Activated B cell treated with CpG ODN at 0.5 μM for 24 hours (primary cell): ENCODE measurements at regions not wholly inside any gene's neighbourhood (a gene's known extent, or its start where the extent isn't known, plus 50 kb on each side); places are given as distances from the start of the nearest gene placed in this dataset.

Experiments used
- ATAC-seq: fragments of 200-7000 bp; cut with Tn5 transposase; one replicate; pipeline ENCODE4 v1.10.0; 2021; ENCODE audit warnings: low read depth, mild to moderate bottlenecking, moderate library complexity
- CTCF ChIA-PET: fragments of 350-600 bp; sonication (Branson Sonifier 250); formaldehyde crosslinking; loops from one replicate; lab custom pipeline; 2021; ENCODE audit warnings: antibody characterized with exemption; lab: Charles Lee
- POLR2A ChIA-PET: fragments of 350-600 bp; sonication (Branson Sonifier 250); formaldehyde crosslinking; loops from one replicate; lab custom pipeline; 2021; ENCODE audit warnings: antibody characterized with exemption; lab: Charles Lee
- DNase-seq: peaks from one replicate; pipeline ENCODE4 v3.0.0; 2022
- H3K27ac Mint-ChIP-seq: one replicate; pipeline ENCODE4 v1.8.0; 2020; ENCODE audit warnings: mixed read lengths
- H3K27me3 Mint-ChIP-seq: one replicate; pipeline ENCODE4 v1.8.0; 2021; ENCODE audit warnings: mixed read lengths
- H3K36me3 Mint-ChIP-seq: one replicate; pipeline ENCODE4 v1.8.0; 2021; ENCODE audit warnings: low read depth, mixed read lengths
- H3K4me1 Mint-ChIP-seq: one replicate; pipeline ENCODE4 v1.8.0; 2021; ENCODE audit warnings: mixed read lengths
- H3K4me3 Mint-ChIP-seq: one replicate; pipeline ENCODE4 v1.8.0; 2020; ENCODE audit warnings: mild to moderate bottlenecking, mixed read lengths
- H3K9me3 Mint-ChIP-seq: one replicate; pipeline ENCODE4 v1.8.0; 2020; ENCODE audit warnings: mixed read lengths
- intact Hi-C: fragments of 100-400 bp; cut with micrococcal nuclease; formaldehyde crosslinking; loops from one replicate; pipeline ENCODE4 v1.15.1; 2024
- TF ChIP-seq, protein P1 (sequence below): fragments of 200-600 bp; IDR thresholded peaks from one replicate; pipeline ENCODE4 v1.8.0; 2022; ENCODE audit warnings: antibody characterized with exemption, mild to moderate bottlenecking

DNA sequence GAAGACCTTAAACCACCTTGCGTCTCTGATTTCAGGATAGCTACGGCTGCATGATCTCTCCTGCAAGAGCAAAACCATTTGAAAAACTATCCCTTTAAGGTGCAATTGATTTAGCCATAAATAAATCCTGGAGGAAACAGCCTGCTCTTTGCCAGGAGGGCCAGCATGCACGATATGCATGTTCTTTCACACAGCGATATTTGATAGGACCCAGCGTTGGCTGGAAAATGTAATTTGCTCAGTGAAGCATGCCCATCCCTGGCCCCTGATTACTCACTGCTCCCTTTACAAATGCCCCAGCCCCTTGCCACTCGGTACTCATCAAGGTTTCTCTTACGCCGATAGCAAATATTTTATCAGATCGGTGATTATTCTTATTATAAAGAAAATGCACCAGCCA is 315.4 kb downstream of the CDH2 start:
- H3K4me3 Mint-ChIP-seq = no peak overlapping the region
- TF ChIP-seq, protein P1, sequence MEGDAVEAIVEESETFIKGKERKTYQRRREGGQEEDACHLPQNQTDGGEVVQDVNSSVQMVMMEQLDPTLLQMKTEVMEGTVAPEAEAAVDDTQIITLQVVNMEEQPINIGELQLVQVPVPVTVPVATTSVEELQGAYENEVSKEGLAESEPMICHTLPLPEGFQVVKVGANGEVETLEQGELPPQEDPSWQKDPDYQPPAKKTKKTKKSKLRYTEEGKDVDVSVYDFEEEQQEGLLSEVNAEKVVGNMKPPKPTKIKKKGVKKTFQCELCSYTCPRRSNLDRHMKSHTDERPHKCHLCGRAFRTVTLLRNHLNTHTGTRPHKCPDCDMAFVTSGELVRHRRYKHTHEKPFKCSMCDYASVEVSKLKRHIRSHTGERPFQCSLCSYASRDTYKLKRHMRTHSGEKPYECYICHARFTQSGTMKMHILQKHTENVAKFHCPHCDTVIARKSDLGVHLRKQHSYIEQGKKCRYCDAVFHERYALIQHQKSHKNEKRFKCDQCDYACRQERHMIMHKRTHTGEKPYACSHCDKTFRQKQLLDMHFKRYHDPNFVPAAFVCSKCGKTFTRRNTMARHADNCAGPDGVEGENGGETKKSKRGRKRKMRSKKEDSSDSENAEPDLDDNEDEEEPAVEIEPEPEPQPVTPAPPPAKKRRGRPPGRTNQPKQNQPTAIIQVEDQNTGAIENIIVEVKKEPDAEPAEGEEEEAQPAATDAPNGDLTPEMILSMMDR = no peak
- no peaks in the 10 kb centered on the region for H3K4me1 Mint-ChIP-seq
- intact Hi-C loops = no loop called here
- no peaks in the 10 kb centered on the region for H3K36me3 Mint-ChIP-seq
- peaks cover 3% of the 10 kb centered on the region for H3K9me3 Mint-ChIP-seq
- CTCF ChIA-PET = no interaction called here
- no peak for DNase-seq
- no peak overlapping the region for H3K27ac Mint-ChIP-seq
- H3K27me3 Mint-ChIP-seq = no peaks in the 10 kb centered on the region
- POLR2A ChIA-PET = no interaction called here
- no peak for ATAC-seq

GRCh38 chr18:27860701-27861107 is 316.2 kb downstream of the CDH2 start:
- ChIA-PET CTCF (no interaction called here), POLR2A (no interaction called here)
- DNase-seq = no peak
- TF ChIP-seq, protein P1 = no peak
- Mint-ChIP-seq H3K4me1 (no peaks in the 10 kb centered on the region), H3K27ac (no peak overlapping the region), H3K27me3 (no peaks in the 10 kb centered on the region), H3K36me3 (no peaks in the 10 kb centered on the region), H3K9me3 (peaks cover 2% of the 10 kb centered on the region), H3K4me3 (no peak overlapping the region)
- ATAC-seq = no peak
- intact Hi-C loops = no loop called here

- DNase-seq (no peak), ATAC-seq (no peak)
- ChIA-PET POLR2A (no interaction called here), CTCF (no interaction called here)
- TF ChIP-seq, protein P1 = no peak
- H3K4me1 Mint-ChIP-seq = no peaks in the 10 kb centered on the region
- H3K9me3 Mint-ChIP-seq = no peaks in the 10 kb centered on the region
- no peaks in the 10 kb centered on the region for H3K36me3 Mint-ChIP-seq
- intact Hi-C loops = no loop called here
- no peak overlapping the region for H3K4me3 Mint-ChIP-seq
- no peak overlapping the region for H3K27ac Mint-ChIP-seq
- H3K27me3 Mint-ChIP-seq = no peaks in the 10 kb centered on the region
These were observed 316.9 kb downstream of the CDH2 start for GRCh38 chr18:27860011-27860410.

- DNase-seq (no peak), ATAC-seq (no peak)
- Mint-ChIP-seq H3K36me3 (no peaks in the 10 kb centered on the region), H3K4me3 (no peak overlapping the region), H3K9me3 (peaks cover 4% of the 10 kb centered on the region), H3K27me3 (no peaks in the 10 kb centered on the region), H3K27ac (no peak overlapping the region), H3K4me1 (no peaks in the 10 kb centered on the region)
- CTCF ChIA-PET = no interaction called here
- TF ChIP-seq, protein P1 = no peak
- intact Hi-C loops = no loop called here
- POLR2A ChIA-PET = no interaction called here
These were observed 320.1 kb downstream of the CDH2 start for GRCh38 chr18:27856820-27857219.

DNA sequence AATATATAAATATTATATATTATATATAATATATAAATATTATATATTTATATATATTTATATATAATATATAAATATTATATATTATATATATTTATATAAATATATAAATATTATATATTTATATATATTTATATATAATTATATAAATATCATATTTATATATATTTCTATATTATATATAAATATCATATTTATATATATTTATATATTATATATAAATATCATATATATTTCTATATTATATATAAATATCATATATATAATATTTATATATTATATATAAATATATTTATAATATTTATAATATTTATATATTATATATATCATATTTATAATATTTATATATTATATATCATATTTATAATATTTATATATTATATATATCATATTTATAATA is 321.4 kb downstream of the CDH2 start:
- H3K27ac Mint-ChIP-seq = no peak overlapping the region
- DNase-seq (no peak), ATAC-seq (no peak)
- POLR2A ChIA-PET = no interaction called here
- no peaks in the 10 kb centered on the region for H3K4me1 Mint-ChIP-seq
- no peaks in the 10 kb centered on the region for H3K36me3 Mint-ChIP-seq
- intact Hi-C loops = no loop called here
- no peaks in the 10 kb centered on the region for H3K27me3 Mint-ChIP-seq
- CTCF ChIA-PET = no interaction called here
- TF ChIP-seq, protein P1 = no peak
- H3K9me3 Mint-ChIP-seq = peaks cover 4% of the 10 kb centered on the region
- H3K4me3 Mint-ChIP-seq = no peak overlapping the region
